GM18505 (cell line): ENCODE measurements at regions not wholly inside any gene's neighbourhood (a gene's known extent, or its start where the extent isn't known, plus 50 kb on each side); places are given as distances from the start of the nearest gene placed in this dataset.
"Not testable (repeated sequence)": the region's sequence is repeated elsewhere in the genome, so short reads cannot be mapped to it uniquely, and the experiment has no call there.

ENCODE experiments used
- ATAC-seq: cut with Tn5 transposase; IDR thresholded peaks from one replicate; pipeline ENCODE4 v1.9.1; 2021; ENCODE audit not compliant: unreplicated experiment
- POLR2A ChIP-seq: IDR thresholded peaks from 4 replicates; pipeline ENCODE4 v1.6.1; 2011; ENCODE audit warnings: borderline replicate concordance; ENCODE audit not compliant: insufficient read depth, insufficient read length; ENCODE audit errors: extremely low read depth

DNA sequence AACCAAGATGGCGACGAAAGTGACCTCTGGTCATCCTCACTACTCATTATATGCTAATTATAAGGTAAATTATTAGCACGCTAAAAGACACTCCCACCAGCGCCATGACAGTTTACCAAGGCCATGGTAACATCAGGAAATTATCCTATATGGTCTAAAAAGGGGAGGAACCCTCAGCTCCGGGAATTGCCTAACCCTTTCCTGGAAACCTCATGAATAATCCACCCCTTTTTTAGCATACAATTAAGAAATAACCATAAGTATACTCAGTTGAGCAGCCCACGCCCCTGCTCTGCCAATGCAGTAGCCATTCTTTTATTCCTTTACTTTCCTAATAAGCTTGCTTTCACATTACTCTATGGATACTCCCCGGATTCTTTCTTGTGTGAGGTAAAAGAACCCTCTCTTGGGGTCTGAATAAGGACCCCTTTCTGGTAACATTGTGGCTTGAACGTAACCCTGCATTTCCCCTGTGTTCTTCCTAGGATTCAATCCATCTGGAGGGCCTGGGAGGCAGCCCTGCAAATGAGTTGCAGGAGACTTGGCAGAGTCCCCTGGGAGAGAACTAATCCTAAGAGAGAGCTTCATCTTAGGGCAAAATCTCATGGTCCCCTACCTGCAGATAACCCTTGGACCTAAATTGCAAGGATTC, 225.6 kb upstream of the JARID2 start:
- TF ChIP-seq POLR2A, result no peak
- ATAC-seq, result no peak

DNA sequence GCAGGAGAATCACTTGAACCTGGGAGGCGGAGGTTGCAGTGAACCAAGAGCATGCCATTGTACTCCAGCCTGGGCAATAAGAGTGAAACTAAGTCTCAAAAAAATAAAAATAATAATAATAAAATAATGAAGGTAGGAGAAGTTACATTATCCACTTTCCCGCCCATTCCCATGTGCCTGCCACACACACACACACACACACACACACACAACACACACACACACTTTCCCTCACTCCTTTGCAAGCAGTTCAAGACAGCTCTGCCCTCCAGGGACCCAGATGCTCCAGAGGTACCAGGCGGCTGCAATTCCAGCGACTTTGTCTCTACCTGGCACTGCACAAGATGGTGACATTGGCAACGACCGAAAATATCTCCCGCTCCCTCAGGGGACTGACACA, 224.8 kb upstream of the JARID2 start:
- no peak for ATAC-seq

DNA sequence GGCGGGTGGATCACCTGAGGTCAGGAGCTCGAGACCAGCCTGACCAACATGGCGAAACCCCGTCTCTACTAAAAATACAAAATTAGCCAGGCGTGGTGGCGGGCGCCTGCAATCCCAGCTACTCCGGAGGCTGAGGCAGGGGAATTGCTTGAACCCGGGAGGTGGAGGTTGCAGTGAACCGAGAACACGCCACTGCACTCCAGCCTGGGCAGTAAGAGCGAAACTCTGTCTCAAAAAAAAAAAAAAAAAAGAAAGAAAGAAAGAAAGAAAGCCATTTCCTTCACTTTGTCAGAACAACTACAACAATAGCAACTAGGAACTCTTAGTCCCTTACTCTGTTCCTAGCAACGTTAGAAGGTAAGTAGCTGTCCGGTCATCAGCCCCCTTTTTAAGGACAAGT, 222.9 kb upstream of the JARID2 start:
- not testable (repeated sequence) for ATAC-seq

More for the DNA sequence above, 224.8 kb upstream of the JARID2 start:
- no peak for TF ChIP-seq POLR2A

DNA sequence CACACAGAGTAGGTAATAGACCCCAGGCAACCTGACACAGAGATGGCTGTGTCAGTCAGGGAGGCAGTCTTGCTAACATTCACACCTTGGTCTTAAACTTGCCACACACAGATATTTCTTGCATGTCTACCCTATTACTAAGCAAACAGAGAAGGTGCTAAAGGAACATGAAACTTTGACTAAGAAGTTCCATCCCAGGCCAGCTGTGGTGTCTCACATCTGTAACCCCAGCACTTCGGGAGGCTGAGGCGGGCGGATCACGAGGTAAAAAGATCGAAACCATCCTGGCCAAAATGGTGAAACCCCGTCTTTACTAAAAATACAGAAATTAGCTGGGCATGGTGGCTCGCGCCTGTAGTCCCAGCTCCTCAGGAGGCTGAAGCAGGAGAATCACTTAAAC, 222.4 kb upstream of the JARID2 start:
- peak; percentile 92 for ATAC-seq
- TF ChIP-seq POLR2A, result no peak

DNA sequence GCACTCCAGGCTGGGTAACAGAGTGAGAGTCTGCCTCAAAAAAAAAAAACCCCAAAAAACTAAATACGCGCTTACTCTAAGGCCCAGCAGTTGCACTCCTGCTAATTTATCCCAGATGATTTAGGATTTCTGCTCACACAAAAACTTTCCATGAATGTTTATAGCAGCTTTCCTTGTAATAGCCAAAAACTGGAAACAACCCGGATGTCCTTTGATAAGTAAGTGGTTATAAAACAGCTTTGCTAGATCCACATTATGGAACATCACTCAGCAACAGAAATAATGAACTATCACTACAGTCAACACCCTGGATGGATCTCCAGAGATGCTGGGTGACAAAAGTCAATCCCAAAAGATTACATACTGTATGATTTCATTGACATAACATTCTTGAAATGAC, 220.4 kb upstream of the JARID2 start:
- TF ChIP-seq POLR2A, result no peak
- no peak for ATAC-seq

DNA sequence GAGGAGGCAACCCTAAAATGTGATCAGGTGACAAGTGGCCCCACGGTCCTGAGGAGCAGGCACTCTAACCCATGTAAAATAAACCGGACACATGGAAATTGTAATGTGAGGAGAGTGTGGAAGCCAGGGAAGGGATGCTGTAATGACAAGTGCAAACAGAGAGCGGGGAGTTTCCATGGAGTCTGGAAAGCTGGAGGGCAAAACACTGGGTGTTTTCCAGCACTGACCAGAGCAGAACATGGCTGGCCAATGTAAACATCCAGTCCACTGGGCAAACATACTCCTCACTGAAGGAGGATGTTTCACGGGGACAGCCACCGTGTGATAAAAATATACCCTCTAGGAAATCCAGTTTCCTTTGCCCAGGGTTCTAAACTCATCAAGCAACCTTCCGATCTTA, 219.0 kb upstream of the JARID2 start:
- ATAC-seq, result no peak
- TF ChIP-seq POLR2A, result no peak

DNA sequence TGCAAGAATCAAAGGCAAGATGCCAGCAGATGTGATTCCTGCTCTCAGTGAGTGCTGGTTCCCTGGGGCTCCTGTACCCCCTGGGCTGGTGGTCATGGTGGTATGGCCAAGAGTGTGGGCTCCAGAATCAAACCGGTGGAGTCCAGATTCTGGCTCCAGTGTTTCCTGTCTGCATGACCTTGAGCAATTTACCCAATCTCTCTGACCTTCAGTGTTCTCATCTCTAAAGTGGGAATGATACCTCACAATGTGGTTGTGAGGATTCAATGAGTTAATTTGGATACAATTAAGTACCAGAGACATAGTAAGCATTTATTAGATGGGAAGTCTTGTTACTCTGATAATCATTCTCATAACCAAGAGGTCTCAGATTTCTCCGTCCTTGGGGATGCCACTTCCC, 218.4 kb upstream of the JARID2 start:
- no peak for TF ChIP-seq POLR2A
- no peak for ATAC-seq

DNA sequence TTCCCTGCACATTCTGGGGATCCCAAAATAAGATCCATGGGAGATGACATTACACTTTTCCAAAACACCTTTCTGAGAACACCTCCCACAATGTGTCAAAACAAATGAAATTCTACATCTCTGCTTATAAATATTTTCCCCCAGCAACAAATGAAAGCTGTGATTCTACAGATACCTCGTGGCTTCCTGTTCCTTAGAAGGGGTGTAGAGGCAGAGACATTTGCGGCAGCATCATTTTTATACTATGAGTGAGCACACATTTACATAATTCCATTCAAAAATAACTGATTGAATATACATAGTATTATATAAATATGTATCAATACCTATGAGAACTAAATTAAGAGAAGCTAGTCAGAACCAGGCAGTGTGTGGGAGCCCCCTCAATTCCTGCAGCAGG, 213.9 kb upstream of the JARID2 start:
- no peak for TF ChIP-seq POLR2A
- ATAC-seq, result no peak

DNA sequence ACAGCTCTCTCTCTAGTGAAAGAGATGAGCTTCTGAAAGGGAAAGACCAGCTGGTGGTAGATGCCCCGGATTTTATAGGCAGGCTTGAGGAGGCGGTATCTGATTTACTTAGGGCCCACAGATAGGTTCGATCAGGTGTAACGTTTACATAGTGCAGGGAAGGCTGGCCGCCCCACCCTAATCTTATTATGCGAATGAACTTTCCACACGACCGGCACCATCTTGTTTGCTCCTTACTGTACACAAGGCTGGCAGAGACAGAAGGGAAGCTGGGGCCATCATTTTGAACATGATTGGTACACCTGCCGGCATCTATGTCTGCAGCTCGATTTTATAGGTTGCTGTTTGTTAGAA, 212.0 kb upstream of the JARID2 start:
- no peak for ATAC-seq
- no peak for TF ChIP-seq POLR2A

DNA sequence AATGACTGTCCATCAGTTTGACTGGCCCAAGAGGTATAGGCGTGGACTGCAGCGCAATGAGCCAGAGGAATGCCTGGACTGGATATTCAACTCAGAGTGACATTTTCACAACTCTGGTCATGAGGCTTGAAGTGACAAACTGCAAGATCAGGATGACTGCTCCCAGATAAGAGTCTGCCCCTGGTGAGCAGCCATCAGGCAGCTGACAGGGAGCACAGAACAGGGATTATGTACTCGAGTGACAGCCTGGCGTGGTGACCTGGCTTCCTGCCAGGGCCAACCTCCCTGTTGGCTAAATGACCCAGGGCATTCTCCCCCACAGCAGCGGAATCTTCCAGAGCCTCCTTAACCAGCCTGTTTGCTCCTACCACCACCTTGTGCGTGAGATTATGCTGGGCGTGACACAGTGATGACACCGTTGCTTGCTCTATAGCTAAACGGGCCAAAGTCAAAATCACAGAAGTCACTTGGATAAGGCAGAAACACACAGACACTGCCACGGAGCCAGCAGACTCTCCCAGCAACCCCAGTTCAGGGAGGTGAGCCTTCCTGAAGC, 209.1 kb upstream of the JARID2 start:
- ATAC-seq, result no peak
- no peak for TF ChIP-seq POLR2A

DNA sequence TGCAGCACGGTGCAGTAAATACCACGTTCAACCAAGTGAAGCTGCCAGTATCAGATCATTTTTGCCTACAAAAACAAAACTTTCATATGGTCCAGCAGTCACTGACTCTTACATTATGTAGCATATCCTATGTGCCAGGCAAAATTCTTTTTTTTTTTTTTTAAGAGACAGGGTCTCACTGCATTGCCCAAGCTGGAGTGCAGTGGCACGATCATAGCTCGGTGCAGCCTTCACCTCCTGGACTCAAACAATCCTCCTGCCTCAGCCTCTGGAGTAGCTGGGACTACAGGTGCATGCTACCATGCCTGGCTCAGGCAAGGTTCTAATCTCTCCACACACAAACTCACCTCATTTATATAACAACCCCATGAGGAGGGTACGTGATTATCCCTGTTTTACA, 208.6 kb upstream of the JARID2 start:
- no peak for ATAC-seq
- no peak for TF ChIP-seq POLR2A

DNA sequence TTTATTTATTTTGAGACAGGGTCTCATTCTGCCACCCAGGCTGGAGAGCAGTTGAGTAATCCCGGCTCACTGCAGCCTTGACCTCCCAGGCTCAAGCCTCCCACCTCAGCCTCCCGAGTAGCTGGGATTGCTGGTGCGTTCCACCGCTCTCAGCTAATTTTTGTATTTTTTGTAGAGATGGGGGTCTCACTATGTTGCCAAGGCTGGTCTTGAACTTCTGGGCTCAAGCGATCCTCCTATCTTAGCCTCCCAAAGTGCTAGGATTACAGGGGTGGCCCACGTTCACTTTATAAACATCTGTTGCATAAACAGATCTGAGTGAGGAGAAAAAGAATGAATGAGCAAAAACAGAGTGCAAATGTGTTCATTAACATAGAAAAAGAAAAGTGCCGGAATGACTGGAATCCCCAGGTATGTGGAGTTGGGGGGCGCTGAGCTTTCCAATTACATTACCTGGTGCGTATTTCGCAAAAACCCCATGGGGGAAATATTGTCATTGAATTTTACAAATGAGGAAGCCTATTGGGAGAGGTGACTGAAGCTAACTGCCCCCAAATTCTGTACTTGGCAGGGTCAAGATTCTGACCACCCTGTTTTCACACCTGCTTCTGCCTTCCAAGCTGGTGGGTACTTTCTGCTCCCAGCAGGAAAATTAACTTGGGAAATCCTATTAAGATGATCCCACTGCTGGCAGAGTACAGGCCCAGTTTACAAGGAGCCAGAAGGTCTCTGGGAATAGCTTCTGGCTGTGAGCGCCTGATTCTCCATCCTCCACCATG, 207.7 kb upstream of the JARID2 start:
- TF ChIP-seq POLR2A, result no peak
- no peak for ATAC-seq

DNA sequence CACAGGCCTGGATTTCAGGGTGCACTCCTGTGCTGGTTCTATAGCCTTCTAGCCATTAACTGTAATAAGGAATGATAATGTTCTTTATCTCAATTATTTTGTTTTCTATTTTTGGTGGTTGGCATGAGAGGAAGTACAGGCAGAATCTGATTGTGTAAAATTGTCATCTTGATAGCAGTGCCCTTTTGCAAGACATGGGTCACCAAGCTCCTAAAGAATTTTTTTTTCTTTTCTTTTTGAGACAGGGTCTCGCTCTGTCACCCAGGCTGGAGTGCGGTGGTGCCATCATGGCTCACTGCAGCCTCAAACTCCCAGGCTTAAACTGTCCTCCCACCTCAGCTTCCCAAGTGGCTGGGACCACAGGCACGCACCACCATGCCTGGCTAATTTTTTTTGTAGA, 206.7 kb upstream of the JARID2 start:
- TF ChIP-seq POLR2A, result no peak
- no peak for ATAC-seq

DNA sequence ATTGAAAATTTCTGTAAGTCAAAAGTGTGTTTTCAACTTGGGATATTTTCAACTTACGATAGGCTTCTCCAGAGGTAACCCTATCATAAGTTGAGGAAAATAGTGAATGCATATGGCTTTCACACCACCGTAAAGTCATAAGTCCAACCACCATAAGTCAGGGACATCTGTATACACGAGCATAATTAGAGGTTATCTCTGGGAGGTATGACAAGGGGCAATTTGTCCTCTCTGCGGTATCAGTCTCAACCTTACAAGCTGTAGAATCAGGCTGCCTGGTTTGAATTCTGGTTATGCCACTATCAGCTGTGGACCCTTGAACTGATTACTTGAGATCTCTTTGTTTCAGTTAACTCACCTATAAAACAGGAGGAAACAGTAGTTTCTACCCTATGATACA, 202.9 kb upstream of the JARID2 start:
- no peak for TF ChIP-seq POLR2A
- ATAC-seq, result no peak
